HepG2 (cell line): ENCODE measurements at regions not wholly inside any gene's neighbourhood (a gene's known extent, or its start where the extent isn't known, plus 50 kb on each side); places are given as distances from the start of the nearest gene placed in this dataset.

ENCODE experiments used
- ATAC-seq: fragments of 200-7000 bp; cut with Tn5 transposase; 3 replicates; pipeline ENCODE4 v1.9.1; 2020; ENCODE audit warnings: mild to moderate bottlenecking, moderate library complexity
- BruUV-seq: library from RNA; stranded (reverse); fragments of 400-500 nt; replicated peaks from 2 replicates; lab custom pipeline; 2021; lab: Mats Ljungman, UMichigan
- CTCF ChIA-PET: fragments of 300-600 bp; formaldehyde crosslinking; extraction: SDS; loops from one replicate; lab custom pipeline; 2021; ENCODE audit warnings: low total read pairs, inconsistent platforms, low intra/inter-chr PET ratio; lab: Yijun Ruan, JAX
- POLR2A ChIA-PET: fragments of 350-600 bp; sonication (Branson Sonifier 250); formaldehyde crosslinking; loops from one replicate; lab custom pipeline; 2020; ENCODE audit warnings: antibody characterized with exemption, inconsistent platforms; lab: Yijun Ruan, JAX
- DNase-seq: peaks from one replicate; pipeline ENCODE4 v3.0.0-alpha.2; 2015; ENCODE audit warnings: low spot score
- FAIRE-seq: peaks from 3 replicates; lab custom pipeline; 2011; peaks lifted over from hg19 to GRCh38; lab: Jason Lieb, UNC
- H2AFZ ChIP-seq: one replicate; pipeline ENCODE4 v1.6.1; 2011; ENCODE audit warnings: low read length, inconsistent platforms
- H3K27ac ChIP-seq: fragments of 300-600 bp; 3 replicates; pipeline ENCODE4 v1.8.0; 2011; ENCODE audit warnings: mixed run types, mild to moderate bottlenecking, mixed read lengths, low read length, inconsistent platforms; ENCODE audit not compliant: insufficient read depth; ENCODE audit errors: extremely low read length
- H3K27me3 ChIP-seq, 2 experiments: fragments of 200-600 bp in 1 of 2; 2 replicates in 1 of 2; 3 replicates in 1 of 2; pipeline versions ENCODE4 v1.6.0 to v1.8.0; 2011; ENCODE audit warnings: low read length in 2 of 2, mild to moderate bottlenecking in 2 of 2, moderate library complexity in 2 of 2, inconsistent platforms in 1 of 2; ENCODE audit not compliant: insufficient read depth in 2 of 2, control insufficient read depth in 1 of 2
- H3K36me3 ChIP-seq, 2 experiments: fragments of 200-600 bp in 1 of 2; replicated peaks in 1 of 2; 2 replicates in 1 of 2; 3 replicates in 1 of 2; pipeline versions ENCODE4 v1.5.1 to v1.8.0; 2011; ENCODE audit warnings: low read length in 2 of 2, inconsistent platforms in 1 of 2; ENCODE audit not compliant: insufficient read depth in 2 of 2, control insufficient read depth in 1 of 2
- H3K4me1 ChIP-seq: 2 replicates; pipeline ENCODE4 v1.5.1; 2012; ENCODE audit warnings: low read length, inconsistent platforms; ENCODE audit not compliant: insufficient read depth
- H3K4me2 ChIP-seq: 2 replicates; pipeline ENCODE4 v1.6.0; 2011; ENCODE audit warnings: low read depth, low read length, inconsistent platforms
- H3K4me3 ChIP-seq, 3 experiments: fragments of 200-600 bp in 1 of 3; sonication (generic), shearing (Covaris generic) in 1 of 3; replicated peaks in 1 of 3; 2 replicates each; pipeline ENCODE4 v1.5.1; 2011 to 2016; ENCODE audit warnings: low read length in 3 of 3, inconsistent platforms in 2 of 3, low read depth in 2 of 3, mild to moderate bottlenecking in 2 of 3, control low read depth in 1 of 3, mixed read lengths in 1 of 3; ENCODE audit not compliant: insufficient read depth in 1 of 3
- H3K79me2 ChIP-seq: one replicate; pipeline ENCODE4 v1.6.1; 2011; ENCODE audit warnings: low read length, inconsistent platforms; ENCODE audit not compliant: insufficient read depth
- H3K9ac ChIP-seq: 2 replicates; pipeline ENCODE4 v1.6.0; 2011; ENCODE audit warnings: mild to moderate bottlenecking, low read depth, low read length, inconsistent platforms; ENCODE audit not compliant: insufficient read depth
- H3K9me3 ChIP-seq: 2 replicates; pipeline ENCODE4 v1.5.1; 2012; ENCODE audit warnings: mild to moderate bottlenecking, low read length
- H4K20me1 ChIP-seq: 2 replicates; pipeline ENCODE4 v1.6.0; 2011; ENCODE audit warnings: inconsistent platforms, mild to moderate bottlenecking, low read length, moderate library complexity; ENCODE audit not compliant: insufficient read depth
- BCL6 ChIP-seq: IDR thresholded peaks from 2 replicates; pipeline ENCODE4 v1.6.1; 2016; ENCODE audit warnings: missing genetic modification reagents, missing compliant biosample characterization
- HINFP ChIP-seq: sonication (generic); formaldehyde crosslinking; IDR thresholded peaks from 2 replicates; pipeline ENCODE4 v1.4.0; 2020; ENCODE audit warnings: low read depth, mild to moderate bottlenecking, missing genetic modification reagents
- NAIF1 ChIP-seq: sonication (generic); formaldehyde crosslinking; IDR thresholded peaks from 2 replicates; pipeline ENCODE4 v1.5.0; 2020; ENCODE audit warnings: mild to moderate bottlenecking, missing genetic modification reagents, borderline replicate concordance
- NR1H2 ChIP-seq: sonication (generic); formaldehyde crosslinking; IDR thresholded peaks from 2 replicates; pipeline ENCODE4 v1.8.1; 2022; ENCODE audit warnings: low read depth, missing genetic modification reagents, borderline replicate concordance
- PAWR ChIP-seq: sonication (generic); formaldehyde crosslinking; IDR thresholded peaks from 2 replicates; pipeline ENCODE4 v1.4.0; 2020; ENCODE audit warnings: missing genetic modification reagents, mild to moderate bottlenecking, borderline replicate concordance
- SKI ChIP-seq: fragments of 450-650 bp; IDR thresholded peaks from one replicate; pipeline ENCODE4 v1.6.1; 2018; ENCODE audit warnings: mild to moderate bottlenecking; ENCODE audit not compliant: partially characterized antibody
- SNAPC2 ChIP-seq: sonication (generic); formaldehyde crosslinking; IDR thresholded peaks from 2 replicates; pipeline ENCODE4 v1.8.1; 2022; ENCODE audit warnings: mild to moderate bottlenecking, missing genetic modification reagents
- SOX5 ChIP-seq: IDR thresholded peaks from 2 replicates; pipeline ENCODE4 v1.6.1; 2016; ENCODE audit warnings: borderline replicate concordance
- TRIM24 ChIP-seq: sonication (generic); formaldehyde crosslinking; IDR thresholded peaks from 2 replicates; pipeline ENCODE4 v1.8.0; 2022; ENCODE audit warnings: mild to moderate bottlenecking, missing genetic modification reagents
- TSC22D2 ChIP-seq: sonication (generic); formaldehyde crosslinking; IDR thresholded peaks from 2 replicates; pipeline ENCODE4 v1.5.1; 2020; ENCODE audit warnings: missing genetic modification reagents, mild to moderate bottlenecking, borderline replicate concordance
- ZBTB42 ChIP-seq: sonication (generic); formaldehyde crosslinking; IDR thresholded peaks from 2 replicates; pipeline ENCODE4 v1.5.0; 2020; ENCODE audit warnings: mild to moderate bottlenecking, missing genetic modification reagents
- ZNF280B ChIP-seq: sonication (generic); formaldehyde crosslinking; IDR thresholded peaks from 2 replicates; pipeline ENCODE4 v1.5.0; 2020; ENCODE audit warnings: missing genetic modification reagents, mild to moderate bottlenecking, borderline replicate concordance
- ZNF605 ChIP-seq: sonication (generic); formaldehyde crosslinking; IDR thresholded peaks from 2 replicates; pipeline ENCODE4 v1.8.0; 2022; ENCODE audit warnings: mild to moderate bottlenecking, missing genetic modification reagents
- WGBS: methylation state at CpG from one replicate; pipeline ENCODE4 v1.1.6; 2017; ENCODE audit warnings: low lambda C conversion rate; 5-methylcytosine and 5-hydroxymethylcytosine counted together
- in situ Hi-C: cut with HindIII; loops from 2 replicates; pipeline ENCODE4 v1.10.0; 2017; ENCODE audit warnings: low pct_unique_long_range_greater_than_20kb; ENCODE audit not compliant: extremely low pct_ligation_motif_present
- intact Hi-C: fragments of 100-400 bp; cut with micrococcal nuclease; formaldehyde crosslinking; loops from one replicate; pipeline ENCODE4 v1.10.0; 2022; ENCODE audit not compliant: unreplicated experiment
- TF ChIP-seq, protein P1 (sequence below): sonication (generic); formaldehyde crosslinking; conservative IDR thresholded peaks from 2 replicates; pipeline ENCODE4 v1.4.0; 2020; ENCODE audit warnings: missing genetic modification reagents

DNA sequence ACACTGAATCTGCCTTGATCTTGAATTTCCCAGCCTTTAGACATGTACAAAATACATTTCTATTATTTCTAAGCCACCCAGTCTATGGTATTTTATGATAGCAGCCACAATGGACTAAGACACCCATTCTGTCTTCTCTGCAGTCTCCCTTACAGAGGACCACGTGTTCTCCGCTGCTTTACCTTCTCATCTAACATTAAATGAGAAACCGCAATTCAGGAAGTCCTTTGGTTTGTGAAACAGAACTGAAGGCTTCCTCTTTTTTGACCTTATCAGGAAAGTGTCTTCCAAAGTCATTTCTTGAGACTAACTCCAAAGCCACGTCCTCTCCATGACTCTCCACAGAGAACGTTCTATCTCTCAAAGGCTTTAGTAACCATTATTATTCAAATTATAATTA lies 560.1 kb downstream of the OMA1 start (continued):
- no peak for TF ChIP-seq SKI
- no peak for TF ChIP-seq NR1H2 (CRISPR knock-in tag)
- TF ChIP-seq SOX5 (CRISPR knock-in tag) = no peak

- ATAC-seq (no peak), FAIRE-seq (no peak), DNase-seq (no peak)
- Histone ChIP-seq H3K4me3 (no peak overlapping the region), H3K36me3 (no peaks in the 10 kb centered on the region), H3K9me3 (no peaks in the 10 kb centered on the region), H3K27ac (no peak overlapping the region), H4K20me1 (no peaks in the 10 kb centered on the region), H3K9ac (no peak overlapping the region), H3K79me2 (no peaks in the 10 kb centered on the region), H3K27me3 (no peaks in the 10 kb centered on the region), H3K4me1 (no peaks in the 10 kb centered on the region), H3K4me2 (no peak overlapping the region), H2AFZ (no peak overlapping the region)
- in situ Hi-C loops (no loop called here), intact Hi-C loops (no loop called here)
- POLR2A ChIA-PET = no interaction called here
- BruUV-seq = no TSS peak
- CTCF ChIA-PET = no interaction called here
- no peak for TF ChIP-seq TSC22D2
Observed at GRCh38 chr1:57984277-57984676, 560.4 kb upstream of the DAB1 start.

GRCh38 chr1:57983441-57983840 lies 559.6 kb upstream of the DAB1 start:
- H3K27ac ChIP-seq = no peak overlapping the region
- H3K4me1 ChIP-seq = no peaks in the 10 kb centered on the region
- H3K9ac ChIP-seq = no peak overlapping the region
- intact Hi-C loops = no loop called here
- WGBS = 11% methylated on average over 3 of the region's 3 CpGs
- no peaks in the 10 kb centered on the region for H3K9me3 ChIP-seq
- in situ Hi-C loops = no loop called here
- DNase-seq (no peak), FAIRE-seq (no peak), ATAC-seq (no peak)
- no peaks in the 10 kb centered on the region for H3K36me3 ChIP-seq
- CTCF ChIA-PET = no interaction called here
- no peak overlapping the region for H2AFZ ChIP-seq
- H3K27me3 ChIP-seq = no peaks in the 10 kb centered on the region
- no peak overlapping the region for H3K4me3 ChIP-seq
- POLR2A ChIA-PET = no interaction called here
- no peaks in the 10 kb centered on the region for H3K79me2 ChIP-seq
- H4K20me1 ChIP-seq = no peaks in the 10 kb centered on the region
- no TSS peak for BruUV-seq
- H3K4me2 ChIP-seq = no peak overlapping the region
- TF ChIP-seq ZNF605 (CRISPR knock-in tag) (no peak), TRIM24 (CRISPR knock-in tag) (no peak), HINFP (no peak), PAWR (CRISPR knock-in tag) (no peak), ZBTB42 (CRISPR knock-in tag) (no peak), NAIF1 (no peak), BCL6 (CRISPR knock-in tag) (no peak), SNAPC2 (no peak), ZNF280B (no peak)
- TF ChIP-seq, protein P1, sequence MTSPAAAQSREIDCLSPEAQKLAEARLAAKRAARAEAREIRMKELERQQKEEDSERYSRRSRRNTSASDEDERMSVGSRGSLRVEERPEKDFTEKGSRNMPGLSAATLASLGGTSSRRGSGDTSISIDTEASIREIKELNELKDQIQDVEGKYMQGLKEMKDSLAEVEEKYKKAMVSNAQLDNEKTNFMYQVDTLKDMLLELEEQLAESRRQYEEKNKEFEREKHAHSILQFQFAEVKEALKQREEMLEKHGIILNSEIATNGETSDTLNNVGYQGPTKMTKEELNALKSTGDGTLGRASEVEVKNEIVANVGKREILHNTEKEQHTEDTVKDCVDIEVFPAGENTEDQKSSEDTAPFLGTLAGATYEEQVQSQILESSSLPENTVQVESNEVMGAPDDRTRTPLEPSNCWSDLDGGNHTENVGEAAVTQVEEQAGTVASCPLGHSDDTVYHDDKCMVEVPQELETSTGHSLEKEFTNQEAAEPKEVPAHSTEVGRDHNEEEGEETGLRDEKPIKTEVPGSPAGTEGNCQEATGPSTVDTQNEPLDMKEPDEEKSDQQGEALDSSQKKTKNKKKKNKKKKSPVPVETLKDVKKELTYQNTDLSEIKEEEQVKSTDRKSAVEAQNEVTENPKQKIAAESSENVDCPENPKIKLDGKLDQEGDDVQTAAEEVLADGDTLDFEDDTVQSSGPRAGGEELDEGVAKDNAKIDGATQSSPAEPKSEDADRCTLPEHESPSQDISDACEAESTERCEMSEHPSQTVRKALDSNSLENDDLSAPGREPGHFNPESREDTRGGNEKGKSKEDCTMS (CRISPR knock-in tag) = no peak
